NB4 (cell line): ENCODE measurements at regions not wholly inside any gene's neighbourhood (a gene's known extent, or its start where the extent isn't known, plus 50 kb on each side); places are given as distances from the start of the nearest gene placed in this dataset.

Source experiments
- DNase-seq: peaks from one replicate; pipeline ENCODE4 v3.0.0; 2010; ENCODE audit warnings: low read depth
- H3K4me3 ChIP-seq: one replicate; pipeline ENCODE4 v1.5.1; 2011; ENCODE audit warnings: mild to moderate bottlenecking, low read depth, low read length, moderate library complexity
- MYC ChIP-seq: IDR thresholded peaks from 2 replicates; pipeline ENCODE4 v1.6.1; 2011; ENCODE audit warnings: low read depth, low read length
- POLR2A ChIP-seq: IDR thresholded peaks from 2 replicates; pipeline ENCODE4 v1.6.1; 2011; ENCODE audit warnings: mild to moderate bottlenecking; ENCODE audit not compliant: insufficient read length; ENCODE audit errors: extremely low read depth
- TF ChIP-seq, protein P1 (sequence below): IDR thresholded peaks from one replicate; pipeline ENCODE4 v1.5.1; 2012; ENCODE audit warnings: low read depth, low read length
- TF ChIP-seq, protein P2 (sequence below): IDR thresholded peaks from 2 replicates; pipeline ENCODE4 v1.6.1; 2011; ENCODE audit warnings: low read depth, low read length

DNA sequence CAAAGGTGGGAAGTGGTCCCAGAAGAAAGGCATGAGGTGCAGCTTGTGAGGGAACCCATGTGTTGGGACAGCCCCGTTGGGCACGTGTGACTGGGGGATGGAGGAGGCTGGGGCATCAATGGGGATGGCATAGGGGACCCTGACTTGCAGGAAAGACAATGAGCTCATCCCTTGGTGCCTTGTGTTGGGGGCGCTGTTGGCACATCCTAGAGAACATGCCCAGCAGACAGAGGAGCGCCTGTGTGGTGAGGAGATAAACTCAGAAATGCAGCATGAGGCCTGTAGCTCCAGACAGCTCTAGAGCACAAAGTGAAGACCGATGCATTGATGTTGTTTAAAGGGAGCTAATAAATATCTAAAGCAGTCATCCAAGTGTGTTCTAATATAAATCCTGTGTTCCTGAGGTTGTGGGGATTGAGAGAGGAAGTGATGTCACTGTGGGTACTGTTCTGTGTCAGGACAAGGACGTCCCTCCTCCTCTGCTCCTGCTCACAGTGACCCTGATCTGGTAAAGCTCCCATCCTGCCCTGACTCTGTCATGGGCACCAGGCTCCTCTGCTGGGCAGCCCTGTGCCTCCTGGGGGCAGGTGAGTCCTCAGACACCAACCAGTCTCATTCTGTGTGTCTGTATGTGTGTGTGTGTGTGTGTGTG is 126.1 kb upstream of the PRSS58 start:
- H3K4me3 ChIP-seq, result peak overlapping the region; percentile 71
- TF ChIP-seq, protein P1, sequence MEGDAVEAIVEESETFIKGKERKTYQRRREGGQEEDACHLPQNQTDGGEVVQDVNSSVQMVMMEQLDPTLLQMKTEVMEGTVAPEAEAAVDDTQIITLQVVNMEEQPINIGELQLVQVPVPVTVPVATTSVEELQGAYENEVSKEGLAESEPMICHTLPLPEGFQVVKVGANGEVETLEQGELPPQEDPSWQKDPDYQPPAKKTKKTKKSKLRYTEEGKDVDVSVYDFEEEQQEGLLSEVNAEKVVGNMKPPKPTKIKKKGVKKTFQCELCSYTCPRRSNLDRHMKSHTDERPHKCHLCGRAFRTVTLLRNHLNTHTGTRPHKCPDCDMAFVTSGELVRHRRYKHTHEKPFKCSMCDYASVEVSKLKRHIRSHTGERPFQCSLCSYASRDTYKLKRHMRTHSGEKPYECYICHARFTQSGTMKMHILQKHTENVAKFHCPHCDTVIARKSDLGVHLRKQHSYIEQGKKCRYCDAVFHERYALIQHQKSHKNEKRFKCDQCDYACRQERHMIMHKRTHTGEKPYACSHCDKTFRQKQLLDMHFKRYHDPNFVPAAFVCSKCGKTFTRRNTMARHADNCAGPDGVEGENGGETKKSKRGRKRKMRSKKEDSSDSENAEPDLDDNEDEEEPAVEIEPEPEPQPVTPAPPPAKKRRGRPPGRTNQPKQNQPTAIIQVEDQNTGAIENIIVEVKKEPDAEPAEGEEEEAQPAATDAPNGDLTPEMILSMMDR, result peak; percentile 58
- TF ChIP-seq, protein P2, sequence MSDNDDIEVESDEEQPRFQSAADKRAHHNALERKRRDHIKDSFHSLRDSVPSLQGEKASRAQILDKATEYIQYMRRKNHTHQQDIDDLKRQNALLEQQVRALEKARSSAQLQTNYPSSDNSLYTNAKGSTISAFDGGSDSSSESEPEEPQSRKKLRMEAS, result 0 out of 2 replicates have a peak, but pooled peaks have one; percentile 29
- TF ChIP-seq POLR2A (no peak), MYC (no peak)

DNA sequence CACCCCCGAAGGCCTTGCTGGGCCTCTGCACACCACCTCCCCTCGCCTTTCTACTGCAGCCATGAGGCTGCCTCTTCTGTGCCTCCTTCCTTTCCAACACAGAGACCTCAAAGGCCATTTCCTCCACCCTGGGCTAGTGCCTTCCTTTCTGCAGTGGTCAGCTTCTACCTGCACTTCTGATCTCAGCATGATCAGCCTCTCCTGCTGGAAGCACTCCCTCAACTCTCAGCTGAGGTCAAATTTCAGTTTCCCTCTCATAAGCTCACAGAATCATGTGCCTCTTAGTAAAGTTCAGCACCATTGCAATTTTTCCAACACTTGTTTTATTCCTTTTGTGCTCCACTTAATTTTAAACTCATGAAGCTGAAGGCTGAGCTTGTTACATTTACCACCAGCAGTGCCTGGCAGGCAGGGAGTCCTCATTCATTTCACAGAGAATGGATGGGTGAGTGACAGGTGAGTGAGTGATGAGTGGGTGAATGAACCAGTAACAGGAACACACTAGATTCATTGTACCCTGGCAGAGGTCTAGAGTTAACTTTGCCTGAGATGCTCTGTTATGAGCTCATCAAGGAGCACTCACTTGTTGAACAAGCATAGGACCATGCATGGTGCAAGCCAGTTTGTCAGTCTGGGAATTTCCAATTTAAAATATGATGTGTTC is 124.0 kb upstream of the PRSS58 start:
- no peak for DNase-seq
- TF ChIP-seq, protein P1, result no peak
- TF ChIP-seq MYC, result no peak
- TF ChIP-seq, protein P2, result no peak
- no peak for TF ChIP-seq POLR2A
- no peak overlapping the region for H3K4me3 ChIP-seq

More for the DNA sequence above, 126.1 kb upstream of the PRSS58 start:
- peak; percentile 87 for DNase-seq

DNA sequence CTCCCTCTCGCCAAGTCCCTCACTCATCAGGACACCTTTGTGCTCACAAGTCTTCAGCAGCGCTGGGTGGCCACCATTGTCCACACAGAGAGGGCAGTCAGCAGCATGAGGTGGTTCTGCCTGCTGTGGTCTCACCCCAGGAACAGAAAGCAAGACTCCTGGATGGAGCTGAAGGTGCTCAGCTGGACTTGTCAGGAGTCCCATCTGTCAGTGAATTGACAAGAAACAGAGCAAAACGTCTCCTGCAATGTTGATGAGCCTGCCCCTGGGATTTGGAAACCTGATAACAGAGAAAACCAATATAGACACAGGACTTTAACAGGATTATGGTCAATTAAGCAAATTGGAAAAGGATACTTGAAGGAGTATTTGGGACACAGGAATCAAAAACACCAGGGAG is 122.2 kb upstream of the PRSS58 start:
- H3K4me3 ChIP-seq, result no peak overlapping the region
- TF ChIP-seq, protein P2, result no peak
- no peak for DNase-seq

DNA sequence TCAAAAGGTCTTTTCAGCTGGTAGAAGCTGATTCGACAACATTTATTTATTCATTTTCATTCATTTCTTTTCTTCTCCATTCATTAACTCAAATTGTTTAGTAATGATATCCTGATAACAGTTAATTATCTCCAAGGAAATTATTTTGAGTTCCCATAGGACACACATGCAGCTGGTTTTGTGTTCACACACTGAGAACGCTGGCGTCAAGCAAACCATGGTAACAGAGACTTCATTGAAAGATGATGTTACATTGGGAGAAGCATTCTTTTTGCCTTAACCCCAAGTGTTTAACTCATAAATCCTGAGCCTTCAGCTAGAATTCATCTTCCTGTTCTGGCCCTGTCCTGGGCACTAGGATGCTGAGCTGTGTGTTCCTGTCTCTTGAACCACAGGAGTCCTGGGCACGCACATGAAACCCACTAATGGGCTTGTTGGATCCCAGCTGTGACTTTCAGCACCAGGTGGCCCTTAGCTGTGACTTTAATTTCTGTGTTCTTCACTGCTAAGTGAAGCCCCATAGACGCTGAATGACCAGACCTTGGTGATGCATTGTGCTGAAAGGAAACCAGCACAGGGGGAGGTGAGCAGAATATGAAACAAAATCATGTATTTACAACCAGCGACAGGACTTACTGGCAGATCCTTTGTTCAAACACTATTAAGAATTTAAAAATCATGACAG is 121.5 kb upstream of the PRSS58 start:
- H3K4me3 ChIP-seq, result no peak overlapping the region
- TF ChIP-seq POLR2A (no peak), MYC (no peak)
- TF ChIP-seq, protein P1, result no peak
- TF ChIP-seq, protein P2, result no peak
- DNase-seq, result no peak

DNA sequence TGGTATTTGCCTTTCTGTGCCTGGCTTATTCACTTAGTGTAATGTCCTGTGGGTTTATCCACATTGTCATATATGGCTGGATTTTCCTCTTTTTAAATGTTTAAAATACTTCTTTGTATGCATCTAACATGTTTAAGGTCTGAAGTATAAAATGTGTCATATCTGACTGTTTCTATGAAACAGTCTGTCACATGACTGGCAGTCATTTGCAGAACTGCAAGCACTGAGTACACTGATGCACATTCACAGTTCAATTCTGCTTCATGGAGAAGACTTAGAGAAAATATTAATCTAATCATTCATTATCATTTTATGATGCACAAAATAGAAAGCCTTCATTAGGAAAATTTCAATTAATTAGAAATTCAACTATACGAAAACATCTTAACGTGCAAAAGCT is 119.7 kb upstream of the PRSS58 start:
- TF ChIP-seq POLR2A (no peak), MYC (no peak)
- TF ChIP-seq, protein P1, result no peak
- TF ChIP-seq, protein P2, result no peak

DNA sequence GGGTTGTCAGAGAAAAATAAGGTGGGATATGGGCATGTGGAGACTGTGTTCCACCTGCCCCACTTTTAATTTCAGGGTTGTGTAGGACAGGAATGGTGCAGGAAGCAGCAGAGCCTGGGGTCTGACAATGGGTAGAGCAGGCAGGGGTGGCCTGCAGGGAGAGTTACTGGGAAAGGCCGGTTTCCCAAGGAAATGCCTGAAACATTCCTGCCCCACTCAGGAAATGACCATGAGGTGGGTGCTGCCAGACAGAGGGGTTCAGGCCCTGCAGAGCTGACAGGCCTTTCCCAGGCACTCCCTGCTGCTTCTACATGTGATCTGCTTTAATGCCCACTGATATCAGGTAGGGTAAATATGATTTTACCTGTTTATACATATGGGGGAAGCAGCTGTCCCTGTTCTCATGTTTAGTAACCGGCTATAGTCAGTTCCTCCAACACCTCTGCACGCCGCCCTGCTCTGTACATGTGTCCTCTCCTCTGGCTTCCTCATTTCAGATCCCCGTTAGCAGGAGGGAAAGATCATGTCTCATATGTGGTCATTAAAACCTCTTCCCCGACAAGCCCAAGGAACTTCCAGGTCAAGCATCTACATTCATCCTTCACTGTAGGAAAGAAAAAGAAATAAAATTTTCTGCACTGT is 118.6 kb upstream of the PRSS58 start:
- TF ChIP-seq, protein P2, result peak; percentile 74
- TF ChIP-seq POLR2A (no peak), MYC (peak; percentile 76; the same call in 1 of the 2 replicates)
- TF ChIP-seq, protein P1, result no peak
- peak; percentile 87 for DNase-seq

More for the DNA sequence above, 119.7 kb upstream of the PRSS58 start:
- no peak overlapping the region for H3K4me3 ChIP-seq
- DNase-seq, result no peak

More for the DNA sequence above, 118.6 kb upstream of the PRSS58 start:
- no peak overlapping the region for H3K4me3 ChIP-seq
